Ovary (tissue), 3 donors: ENCODE measurements at regions not wholly inside any gene's neighbourhood (a gene's known extent, or its start where the extent isn't known, plus 50 kb on each side); places are given as distances from the start of the nearest gene placed in this dataset.

ENCODE experiments used
- EP300 ChIP-seq: sonication (generic); formaldehyde crosslinking; IDR thresholded peaks from one replicate; pipeline ENCODE4 v1.6.1; 2017; ENCODE audit warnings: antibody characterized with exemption
- POLR2A ChIP-seq: fragments of 450-650 bp; IDR thresholded peaks from one replicate; pipeline ENCODE4 v1.6.1; 2017; ENCODE audit warnings: antibody characterized with exemption, mild to moderate bottlenecking, moderate library complexity
- TF ChIP-seq, protein P1 (sequence below), 3 donors: fragments of 450-650 bp in 2 of 3; fragments of 200-600 bp in 1 of 3; IDR thresholded peaks; one replicate each; pipeline versions ENCODE4 v1.5.1 to v1.8.0; 2016 to 2022; ENCODE audit warnings: antibody characterized with exemption in 3 of 3, mild to moderate bottlenecking in 1 of 3
- donor health status: DM: no; HTN: no; CAD: no.

GRCh38 chr1:181386340-181386739 lies 97.0 kb upstream of the CACNA1E start:
- TF ChIP-seq, protein P1, sequence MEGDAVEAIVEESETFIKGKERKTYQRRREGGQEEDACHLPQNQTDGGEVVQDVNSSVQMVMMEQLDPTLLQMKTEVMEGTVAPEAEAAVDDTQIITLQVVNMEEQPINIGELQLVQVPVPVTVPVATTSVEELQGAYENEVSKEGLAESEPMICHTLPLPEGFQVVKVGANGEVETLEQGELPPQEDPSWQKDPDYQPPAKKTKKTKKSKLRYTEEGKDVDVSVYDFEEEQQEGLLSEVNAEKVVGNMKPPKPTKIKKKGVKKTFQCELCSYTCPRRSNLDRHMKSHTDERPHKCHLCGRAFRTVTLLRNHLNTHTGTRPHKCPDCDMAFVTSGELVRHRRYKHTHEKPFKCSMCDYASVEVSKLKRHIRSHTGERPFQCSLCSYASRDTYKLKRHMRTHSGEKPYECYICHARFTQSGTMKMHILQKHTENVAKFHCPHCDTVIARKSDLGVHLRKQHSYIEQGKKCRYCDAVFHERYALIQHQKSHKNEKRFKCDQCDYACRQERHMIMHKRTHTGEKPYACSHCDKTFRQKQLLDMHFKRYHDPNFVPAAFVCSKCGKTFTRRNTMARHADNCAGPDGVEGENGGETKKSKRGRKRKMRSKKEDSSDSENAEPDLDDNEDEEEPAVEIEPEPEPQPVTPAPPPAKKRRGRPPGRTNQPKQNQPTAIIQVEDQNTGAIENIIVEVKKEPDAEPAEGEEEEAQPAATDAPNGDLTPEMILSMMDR (IDR thresholded peaks at IDR 0.05), result no peak
- TF ChIP-seq POLR2A (no peak), EP300 (no peak)
